Loucy (cell line): ENCODE measurements at regions not wholly inside any gene's neighbourhood (a gene's known extent, or its start where the extent isn't known, plus 50 kb on each side); places are given as distances from the start of the nearest gene placed in this dataset.

Experiments
- CTCF ChIP-seq: fragments of 200-600 bp; sonication (generic); conservative IDR thresholded peaks from 2 replicates; pipeline ENCODE4 v1.5.1; 2014; ENCODE audit warnings: mild to moderate bottlenecking, antibody characterized with exemption, low read length
- EZH2phosphoT487 ChIP-seq: fragments of 200-600 bp; IDR thresholded peaks from 2 replicates; pipeline ENCODE4 v1.6.1; 2018; ENCODE audit warnings: antibody characterized with exemption, mild to moderate bottlenecking, moderate library complexity, borderline replicate concordance

- TF ChIP-seq CTCF (no peak), EZH2phosphoT487 (no peak)
Observed at GRCh38 chr22:22748756-22749155, 104.3 kb downstream of the GGTLC2 start.
